ENCODE measurements at regions not wholly inside any gene's neighbourhood (a gene's known extent, or its start where the extent isn't known, plus 50 kb on each side); places are given as distances from the start of the nearest gene placed in this dataset.

GRCh38 chr12:94047781-94048567, 100.4 kb upstream of the PLXNC1 start:
- TF ChIP-seq CTCF (IDR thresholded peaks at IDR 0.05; ENCODE audit: low read depth, low read length) = no peak
- H3K79me2 ChIP-seq (ENCODE audit: low read length) = no peaks in the 10 kb centered on the region
- H3K9ac ChIP-seq (ENCODE audit: low read length) = no peak overlapping the region
- H3K9me3 ChIP-seq (ENCODE audit: insufficient read depth, low read length) = no peaks in the 10 kb centered on the region
- H4K20me1 ChIP-seq (ENCODE audit: insufficient read depth, low read length) = no peaks in the 10 kb centered on the region
- no peaks in the 10 kb centered on the region; the same call in 1 of the 2 replicates for H3K27me3 ChIP-seq (ENCODE audit: low read depth, low read length)
- peak overlapping the region; percentile 60 for H3K4me2 ChIP-seq (ENCODE audit: low read length)
- no peak overlapping the region for H2AFZ ChIP-seq (ENCODE audit: low read depth, low read length)
- peak overlapping the region; percentile 37 for H3K4me3 ChIP-seq (ENCODE audit: low read length)
- H3K27ac ChIP-seq (ENCODE audit: low read length) = peak overlapping the region; percentile 9; the same call in 1 of the 2 replicates
- H3K4me1 ChIP-seq (ENCODE audit: low read length) = peaks cover 24% of the 10 kb centered on the region
- no peaks in the 10 kb centered on the region for H3K36me3 ChIP-seq (replicated peaks; ENCODE audit: low read depth, low read length)

GRCh38 chr12:94048757-94049156, 99.6 kb upstream of the PLXNC1 start:
- Histone ChIP-seq H3K4me2 (ENCODE audit: low read length) (no peak overlapping the region), H3K79me2 (ENCODE audit: low read length) (no peaks in the 10 kb centered on the region), H3K4me3 (ENCODE audit: low read length) (no peak overlapping the region), H4K20me1 (ENCODE audit: insufficient read depth, low read length) (no peaks in the 10 kb centered on the region), H3K27me3 (ENCODE audit: low read depth, low read length) (no peaks in the 10 kb centered on the region; the same call in 1 of the 2 replicates), H3K9me3 (ENCODE audit: insufficient read depth, low read length) (no peaks in the 10 kb centered on the region), H3K4me1 (ENCODE audit: low read length) (peaks cover 24% of the 10 kb centered on the region), H2AFZ (ENCODE audit: low read depth, low read length) (no peak overlapping the region), H3K9ac (ENCODE audit: low read length) (no peak overlapping the region), H3K36me3 (replicated peaks; ENCODE audit: low read depth, low read length) (no peaks in the 10 kb centered on the region), H3K27ac (ENCODE audit: low read length) (no peak overlapping the region)
- TF ChIP-seq EZH2phosphoT487 (IDR thresholded peaks at IDR 0.05; ENCODE audit: low read depth) (no peak), CTCF (IDR thresholded peaks at IDR 0.05; ENCODE audit: low read depth, low read length) (no peak)

GRCh38 chr12:94049718-94050117, 98.7 kb upstream of the PLXNC1 start:
- no peak overlapping the region for H3K4me3 ChIP-seq (ENCODE audit: low read length)
- H3K4me2 ChIP-seq (ENCODE audit: low read length) = no peak overlapping the region
- no peak overlapping the region for H3K9ac ChIP-seq (ENCODE audit: low read length)
- H4K20me1 ChIP-seq (ENCODE audit: insufficient read depth, low read length) = no peaks in the 10 kb centered on the region
- H3K4me1 ChIP-seq (ENCODE audit: low read length) = peaks cover 24% of the 10 kb centered on the region
- no peaks in the 10 kb centered on the region for H3K9me3 ChIP-seq (ENCODE audit: insufficient read depth, low read length)
- no peak overlapping the region for H2AFZ ChIP-seq (ENCODE audit: low read depth, low read length)
- H3K27ac ChIP-seq (ENCODE audit: low read length) = no peak overlapping the region
- H3K36me3 ChIP-seq (replicated peaks; ENCODE audit: low read depth, low read length) = no peaks in the 10 kb centered on the region
- H3K79me2 ChIP-seq (ENCODE audit: low read length) = no peaks in the 10 kb centered on the region
- TF ChIP-seq EZH2phosphoT487 (IDR thresholded peaks at IDR 0.05; ENCODE audit: low read depth) = no peak
- TF ChIP-seq CTCF (IDR thresholded peaks at IDR 0.05; ENCODE audit: low read depth, low read length) = no peak
- H3K27me3 ChIP-seq (ENCODE audit: low read depth, low read length) = no peaks in the 10 kb centered on the region; the same call in 1 of the 2 replicates

GRCh38 chr12:94053676-94054075, 94.7 kb upstream of the PLXNC1 start:
- H3K4me3 ChIP-seq (ENCODE audit: low read length) = no peak overlapping the region
- TF ChIP-seq EZH2phosphoT487 (IDR thresholded peaks at IDR 0.05; ENCODE audit: low read depth) (no peak), CTCF (IDR thresholded peaks at IDR 0.05; ENCODE audit: low read depth, low read length) (no peak)
- H3K27me3 ChIP-seq (ENCODE audit: low read depth, low read length) = no peaks in the 10 kb centered on the region
- no peak overlapping the region for H2AFZ ChIP-seq (ENCODE audit: low read depth, low read length)
- H3K4me1 ChIP-seq (ENCODE audit: low read length) = no peaks in the 10 kb centered on the region; the same call in 1 of the 2 replicates
- no peaks in the 10 kb centered on the region for H4K20me1 ChIP-seq (ENCODE audit: insufficient read depth, low read length)
- no peaks in the 10 kb centered on the region for H3K9me3 ChIP-seq (ENCODE audit: insufficient read depth, low read length)
- H3K27ac ChIP-seq (ENCODE audit: low read length) = no peak overlapping the region
- H3K9ac ChIP-seq (ENCODE audit: low read length) = no peak overlapping the region
- no peaks in the 10 kb centered on the region for H3K36me3 ChIP-seq (replicated peaks; ENCODE audit: low read depth, low read length)
- no peaks in the 10 kb centered on the region for H3K79me2 ChIP-seq (ENCODE audit: low read length)
- no peak overlapping the region for H3K4me2 ChIP-seq (ENCODE audit: low read length)
